H1 (cell line): ENCODE measurements at regions not wholly inside any gene's neighbourhood (a gene's known extent, or its start where the extent isn't known, plus 50 kb on each side); places are given as distances from the start of the nearest gene placed in this dataset.
"Not testable (repeated sequence)": the region's sequence is repeated elsewhere in the genome, so short reads cannot be mapped to it uniquely, and the experiment has no call there.

Experiments used
- CTCF ChIA-PET: fragments of 300-600 bp; sonication (Branson Sonifier 250); formaldehyde crosslinking; loops from one replicate; lab custom pipeline; 2021; ENCODE audit not compliant: partially characterized antibody; lab: Charles Lee
- POLR2A ChIA-PET: fragments of 300-600 bp; sonication (Branson Sonifier 250); formaldehyde crosslinking; loops from one replicate; lab custom pipeline; 2021; ENCODE audit warnings: inconsistent platforms; ENCODE audit not compliant: partially characterized antibody; lab: Charles Lee
- DNase-seq, 2 experiments: peaks; one replicate each; pipeline versions ENCODE4 v3.0.0 to v3.0.0-alpha.2; 2010 to 2022; ENCODE audit warnings: low spot score in 2 of 2, low read depth in 1 of 2, mixed read lengths in 1 of 2
- FAIRE-seq: peaks from 2 replicates; lab custom pipeline; 2011; peaks lifted over from hg19 to GRCh38; lab: Jason Lieb, UNC
- H2AFZ ChIP-seq: 2 replicates; pipeline ENCODE4 v1.8.1; 2012; ENCODE audit warnings: low read length, inconsistent platforms
- H2AK5ac ChIP-seq: 2 replicates; pipeline ENCODE4 v1.6.1; 2013; ENCODE audit warnings: low read depth, low read length
- H2BK120ac ChIP-seq: replicated peaks from 2 replicates; pipeline ENCODE3; 2013; ENCODE audit warnings: low read depth, low read length, inconsistent platforms
- H2BK12ac ChIP-seq: 2 replicates; pipeline ENCODE4 v1.6.1; 2013; ENCODE audit warnings: low read depth, low read length
- H2BK15ac ChIP-seq: 2 replicates; pipeline ENCODE4 v1.6.1; 2013; ENCODE audit warnings: low read length
- H2BK20ac ChIP-seq: 2 replicates; pipeline ENCODE4 v1.6.1; 2013; ENCODE audit warnings: low read length
- H2BK5ac ChIP-seq: 2 replicates; pipeline ENCODE4 v1.6.1; 2013; ENCODE audit warnings: low read depth, low read length
- H3K14ac ChIP-seq: 2 replicates; pipeline ENCODE4 v1.6.1; 2013; ENCODE audit warnings: inconsistent platforms; ENCODE audit not compliant: insufficient read length
- H3K18ac ChIP-seq: 2 replicates; pipeline ENCODE4 v1.6.1; 2013; ENCODE audit warnings: low read length; ENCODE audit errors: extremely low read depth
- H3K23ac ChIP-seq: 2 replicates; pipeline ENCODE4 v1.6.1; 2013; ENCODE audit warnings: inconsistent platforms; ENCODE audit not compliant: insufficient read length
- H3K23me2 ChIP-seq: 2 replicates; pipeline ENCODE4 v1.6.1; 2013; ENCODE audit warnings: low read depth, low read length
- H3K27ac ChIP-seq: 2 replicates; pipeline ENCODE4 v1.6.1; 2011; ENCODE audit warnings: low read depth, low read length, inconsistent platforms
- H3K27me3 ChIP-seq, 4 experiments: replicated peaks in 1 of 4; 1 replicate in 1 of 4; 2 replicates in 3 of 4; pipeline versions ENCODE4 v1.6.1 to v1.8.1; 2011 to 2013; ENCODE audit warnings: low read length in 3 of 4, mild to moderate bottlenecking in 3 of 4, inconsistent platforms in 2 of 4, mixed read lengths in 2 of 4, moderate library complexity in 1 of 4; ENCODE audit not compliant: control insufficient read depth in 3 of 4, insufficient read depth in 3 of 4; ENCODE audit errors: extremely low read depth in 1 of 4
- H3K36me3 ChIP-seq, 4 experiments: 2 replicates each; pipeline versions ENCODE4 v1.6.1 to v1.8.1; 2011 to 2013; ENCODE audit warnings: mild to moderate bottlenecking in 4 of 4, low read length in 3 of 4, moderate library complexity in 2 of 4, control low read depth in 1 of 4, inconsistent platforms in 1 of 4; ENCODE audit not compliant: insufficient read depth in 4 of 4, control insufficient read depth in 2 of 4
- H3K4ac ChIP-seq: replicated peaks from 2 replicates; pipeline ENCODE3; 2013; ENCODE audit warnings: low read length, low read depth, mixed read lengths, inconsistent platforms; ENCODE audit not compliant: insufficient read length
- H3K4me1 ChIP-seq, 4 experiments: replicated peaks in 1 of 4; 1 replicate in 1 of 4; 2 replicates in 3 of 4; pipeline versions ENCODE4 v1.6.1 to v1.8.1; 2011 to 2013; ENCODE audit warnings: low read length in 3 of 4, inconsistent platforms in 2 of 4, mixed read lengths in 1 of 4; ENCODE audit not compliant: insufficient read depth in 4 of 4, control insufficient read depth in 3 of 4
- H3K4me2 ChIP-seq, 2 experiments: 2 replicates each; pipeline versions ENCODE4 v1.6.1 to v1.8.1; 2011 to 2013; ENCODE audit warnings: low read depth in 2 of 2, low read length in 2 of 2, control low read depth in 1 of 2, inconsistent platforms in 1 of 2, mild to moderate bottlenecking in 1 of 2; ENCODE audit not compliant: insufficient read depth in 1 of 2
- H3K4me3 ChIP-seq, 4 experiments: fragments of 200-600, 300-600 bp in 1 of 4; sonication (generic), shearing (Covaris generic), sonication (Bioruptor Twin) in 1 of 4; 2 replicates each; pipeline versions ENCODE4 v1.5.1 to v1.8.1; 2011 to 2016; ENCODE audit warnings: low read length in 4 of 4, low read depth in 3 of 4, control low read depth in 2 of 4, inconsistent platforms in 2 of 4, mild to moderate bottlenecking in 2 of 4, mixed read lengths in 1 of 4, moderate library complexity in 1 of 4; ENCODE audit not compliant: insufficient read depth in 2 of 4; ENCODE audit errors: extremely low read depth in 1 of 4
- H3K56ac ChIP-seq: replicated peaks from 2 replicates; pipeline ENCODE3; 2013; ENCODE audit warnings: low read depth, mild to moderate bottlenecking, mixed read lengths, low read length, inconsistent platforms; ENCODE audit not compliant: insufficient read length
- H3K79me1 ChIP-seq: 2 replicates; pipeline ENCODE4 v1.6.1; 2013; ENCODE audit warnings: low read depth, low read length, control low read depth
- H3K79me2 ChIP-seq, 2 experiments: 2 replicates each; pipeline versions ENCODE4 v1.6.1 to v1.8.1; 2012 to 2013; ENCODE audit warnings: low read length in 2 of 2, mild to moderate bottlenecking in 2 of 2, inconsistent platforms in 1 of 2; ENCODE audit not compliant: insufficient read depth in 2 of 2, control insufficient read depth in 1 of 2
- H3K9ac ChIP-seq, 4 experiments: replicated peaks in 1 of 4; 1 replicate in 1 of 4; 2 replicates in 3 of 4; pipeline versions ENCODE4 v1.6.1 to v1.8.1; 2011 to 2013; ENCODE audit warnings: low read depth in 3 of 4, low read length in 3 of 4, control low read depth in 2 of 4, mild to moderate bottlenecking in 2 of 4, moderate library complexity in 2 of 4, inconsistent platforms in 1 of 4; ENCODE audit errors: extremely low read depth in 1 of 4
- H3K9me3 ChIP-seq, 2 experiments: 2 replicates each; pipeline versions ENCODE4 v1.6.1 to v1.8.1; 2012 to 2013; ENCODE audit warnings: mild to moderate bottlenecking in 2 of 2, moderate library complexity in 2 of 2, control low read depth in 1 of 2, inconsistent platforms in 1 of 2, low read depth in 1 of 2, low read length in 1 of 2, mixed read lengths in 1 of 2; ENCODE audit not compliant: insufficient read depth in 2 of 2
- H4K20me1 ChIP-seq, 2 experiments: replicated peaks in 1 of 2; 2 replicates each; pipeline versions ENCODE3 to v1.8.1; 2011 to 2013; ENCODE audit warnings: inconsistent platforms in 2 of 2, low read length in 2 of 2, mild to moderate bottlenecking in 1 of 2; ENCODE audit not compliant: insufficient read depth in 2 of 2, control insufficient read depth in 1 of 2
- H4K5ac ChIP-seq: 2 replicates; pipeline ENCODE4 v1.6.1; 2013; ENCODE audit warnings: low read length, low read depth, mixed read lengths, inconsistent platforms; ENCODE audit not compliant: insufficient read length
- H4K8ac ChIP-seq: 2 replicates; pipeline ENCODE4 v1.8.0; 2013; ENCODE audit warnings: mild to moderate bottlenecking, moderate library complexity, low read length, inconsistent platforms; ENCODE audit not compliant: insufficient read depth; ENCODE audit errors: extremely low read depth
- H4K91ac ChIP-seq: replicated peaks from 2 replicates; pipeline ENCODE3; 2013; ENCODE audit warnings: low read length, mixed read lengths, inconsistent platforms; ENCODE audit not compliant: insufficient read length
- HDAC2 ChIP-seq, 2 experiments: fragments of 300-600 bp in 1 of 2; sonication (generic) in 1 of 2; IDR thresholded peaks; 2 replicates each; pipeline ENCODE4 v1.6.1; 2011 to 2012; ENCODE audit warnings: low read depth in 2 of 2, low read length in 2 of 2, mild to moderate bottlenecking in 2 of 2, moderate library complexity in 2 of 2, borderline replicate concordance in 1 of 2, inconsistent platforms in 1 of 2
- SAP30 ChIP-seq: fragments of 300-600 bp; sonication (generic); IDR thresholded peaks from 2 replicates; pipeline ENCODE4 v1.7.1; 2012; ENCODE audit warnings: low read length, moderate library complexity, mild to moderate bottlenecking, inconsistent platforms; ENCODE audit not compliant: insufficient read depth, insufficient replicate concordance
- TF ChIP-seq, protein P1 (sequence below): IDR thresholded peaks from 2 replicates; pipeline ENCODE4 v1.6.1; 2012; ENCODE audit warnings: inconsistent platforms
- TF ChIP-seq, protein P2 (sequence below): IDR thresholded peaks from 2 replicates; pipeline ENCODE4 v1.6.1; 2011; ENCODE audit warnings: low read depth, mild to moderate bottlenecking, low read length; ENCODE audit not compliant: insufficient read depth

DNA sequence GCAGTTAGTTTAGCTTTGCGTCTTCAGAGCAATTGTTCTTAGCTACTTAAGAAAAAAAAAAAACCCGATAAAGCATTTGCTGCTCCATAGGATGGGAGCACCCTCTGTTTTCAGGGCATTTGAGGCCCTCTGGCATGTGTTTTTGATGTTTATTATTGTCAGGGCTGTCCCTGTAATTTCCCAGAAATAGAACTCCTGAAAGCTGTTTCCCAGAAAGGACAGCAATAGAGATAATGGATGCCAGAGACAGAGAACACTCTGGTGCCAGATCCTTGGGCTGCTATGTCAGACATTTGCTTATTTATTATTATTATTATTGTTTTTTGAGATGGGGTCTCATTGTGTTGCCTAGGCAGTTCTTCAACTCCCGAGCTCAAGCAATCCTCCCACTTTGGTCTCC, 201.3 kb downstream of the ALG10 start (continued):
- TF ChIP-seq HDAC2 (IDR thresholded peaks at IDR 0.05; ENCODE audit: borderline replicate concordance in 1 of 2, low read depth in 2 of 2, low read length in 2 of 2) (no peak), SAP30 (no peak)
- TF ChIP-seq, protein P1, sequence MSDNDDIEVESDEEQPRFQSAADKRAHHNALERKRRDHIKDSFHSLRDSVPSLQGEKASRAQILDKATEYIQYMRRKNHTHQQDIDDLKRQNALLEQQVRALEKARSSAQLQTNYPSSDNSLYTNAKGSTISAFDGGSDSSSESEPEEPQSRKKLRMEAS = no peak
- TF ChIP-seq, protein P2, sequence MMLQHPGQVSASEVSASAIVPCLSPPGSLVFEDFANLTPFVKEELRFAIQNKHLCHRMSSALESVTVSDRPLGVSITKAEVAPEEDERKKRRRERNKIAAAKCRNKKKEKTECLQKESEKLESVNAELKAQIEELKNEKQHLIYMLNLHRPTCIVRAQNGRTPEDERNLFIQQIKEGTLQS = no peak

DNA sequence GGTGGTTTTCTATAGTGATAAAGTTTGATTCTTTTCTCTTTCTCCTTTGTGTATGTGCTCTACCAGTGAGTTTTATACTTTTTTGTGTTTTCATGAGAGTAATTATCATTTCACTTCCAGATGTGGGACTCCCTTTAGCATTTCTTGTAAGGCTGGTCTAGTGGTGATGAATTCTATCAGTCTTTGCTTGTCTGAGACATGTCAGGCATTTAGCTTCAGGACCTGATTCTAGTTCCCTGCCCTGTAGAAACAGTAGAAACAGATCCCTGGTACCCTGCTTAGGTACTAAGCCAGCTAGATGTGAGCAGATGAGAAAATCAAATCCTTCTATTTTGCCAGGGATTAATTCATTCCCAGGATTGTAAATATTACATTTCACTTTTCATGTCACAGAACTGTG, 203.7 kb downstream of the ALG10 start:
- H4K5ac ChIP-seq, POLR2A ChIA-PET, H2BK120ac ChIP-seq, H4K8ac ChIP-seq, FAIRE-seq, H3K14ac ChIP-seq, H3K4me1 ChIP-seq, H3K79me2 ChIP-seq, H2BK20ac ChIP-seq, H3K79me1 ChIP-seq, H4K20me1 ChIP-seq, H2AK5ac ChIP-seq, H3K4me3 ChIP-seq, H3K23me2 ChIP-seq, H3K9ac ChIP-seq, H3K4ac ChIP-seq, H4K91ac ChIP-seq, H3K27ac ChIP-seq, H3K56ac ChIP-seq, H3K36me3 ChIP-seq, H2BK15ac ChIP-seq, H2AFZ ChIP-seq, H3K23ac ChIP-seq, H3K27me3 ChIP-seq, DNase-seq, H3K4me2 ChIP-seq, H2BK12ac ChIP-seq, H3K18ac ChIP-seq, H2BK5ac ChIP-seq, CTCF ChIA-PET: not testable (repeated sequence)
- H3K9me3 ChIP-seq = peaks cover 49 to 73% of the 10 kb centered on the region in 2 experiments
